Ascending aorta (tissue), 2 donors: ENCODE measurements at regions not wholly inside any gene's neighbourhood (a gene's known extent, or its start where the extent isn't known, plus 50 kb on each side); places are given as distances from the start of the nearest gene placed in this dataset.

Source experiments
- DNase-seq, 2 donors: peaks; one replicate each; pipeline ENCODE4 v3.0.0-alpha.2; 2019; ENCODE audit warnings: low spot score in 2 of 2
- H3K27ac ChIP-seq, 2 donors: fragments of 200-600 bp; sonication (generic); one replicate each; pipeline ENCODE4 v1.5.1; 2016 to 2017; ENCODE audit warnings: mild to moderate bottlenecking in 1 of 2
- H3K27me3 ChIP-seq: fragments of 200-600 bp; sonication (generic); one replicate; pipeline ENCODE4 v1.5.1; 2017
- H3K36me3 ChIP-seq, 2 donors: fragments of 200-600 bp; sonication (generic); one replicate each; pipeline ENCODE4 v1.5.1; 2016
- H3K4me1 ChIP-seq, 2 donors: fragments of 200-600 bp; sonication (generic); one replicate each; pipeline ENCODE4 v1.5.1; 2016 to 2017; ENCODE audit warnings: mild to moderate bottlenecking in 1 of 2
- H3K4me3 ChIP-seq, 2 donors: fragments of 200-600 bp; sonication (generic); one replicate each; pipeline ENCODE4 v1.5.1; 2016 to 2017; ENCODE audit warnings: mild to moderate bottlenecking in 1 of 2
- H3K9me3 ChIP-seq, 2 donors: fragments of 200-600 bp; sonication (generic); one replicate each; pipeline ENCODE4 v1.5.1; 2016
- intact Hi-C: fragments of 100-400 bp; cut with DNase I; formaldehyde crosslinking; loops from one replicate; pipeline ENCODE4 v1.15.1; 2023
- TF ChIP-seq, protein P1 (sequence below), 3 experiments: fragments of 200-600 bp in 2 of 3; fragments of 450-650 bp in 1 of 3; sonication (generic) in 2 of 3; IDR thresholded peaks; one replicate each; pipeline ENCODE4 v1.5.1; 2016 to 2019; ENCODE audit warnings: antibody characterized with exemption in 3 of 3, mild to moderate bottlenecking in 1 of 3, moderate library complexity in 1 of 3

DNA sequence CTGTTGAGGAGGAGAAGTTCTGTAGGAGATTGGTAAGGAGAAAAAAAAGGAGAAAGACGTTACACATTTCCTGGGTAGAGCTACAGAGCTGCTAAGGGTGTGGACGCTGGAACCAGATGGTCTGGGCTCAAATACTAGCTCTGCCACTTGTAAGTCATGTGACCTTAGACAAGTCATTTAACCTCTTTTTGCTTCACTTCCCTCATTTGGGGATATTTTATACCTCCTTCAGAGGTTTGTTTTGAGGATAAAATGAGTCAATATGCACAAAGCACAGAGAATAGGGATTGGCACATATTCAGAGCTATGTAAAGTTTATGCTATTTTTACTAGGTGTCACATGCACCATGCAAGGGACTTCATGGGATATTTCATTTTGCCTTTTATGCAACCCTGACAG lies 708.8 kb downstream of the DHX35 start:
- H3K36me3 ChIP-seq: no peaks in the 10 kb centered on the region
- H3K9me3 ChIP-seq: no peaks in the 10 kb centered on the region
- H3K4me3 ChIP-seq: no peak overlapping the region
- TF ChIP-seq, protein P1, sequence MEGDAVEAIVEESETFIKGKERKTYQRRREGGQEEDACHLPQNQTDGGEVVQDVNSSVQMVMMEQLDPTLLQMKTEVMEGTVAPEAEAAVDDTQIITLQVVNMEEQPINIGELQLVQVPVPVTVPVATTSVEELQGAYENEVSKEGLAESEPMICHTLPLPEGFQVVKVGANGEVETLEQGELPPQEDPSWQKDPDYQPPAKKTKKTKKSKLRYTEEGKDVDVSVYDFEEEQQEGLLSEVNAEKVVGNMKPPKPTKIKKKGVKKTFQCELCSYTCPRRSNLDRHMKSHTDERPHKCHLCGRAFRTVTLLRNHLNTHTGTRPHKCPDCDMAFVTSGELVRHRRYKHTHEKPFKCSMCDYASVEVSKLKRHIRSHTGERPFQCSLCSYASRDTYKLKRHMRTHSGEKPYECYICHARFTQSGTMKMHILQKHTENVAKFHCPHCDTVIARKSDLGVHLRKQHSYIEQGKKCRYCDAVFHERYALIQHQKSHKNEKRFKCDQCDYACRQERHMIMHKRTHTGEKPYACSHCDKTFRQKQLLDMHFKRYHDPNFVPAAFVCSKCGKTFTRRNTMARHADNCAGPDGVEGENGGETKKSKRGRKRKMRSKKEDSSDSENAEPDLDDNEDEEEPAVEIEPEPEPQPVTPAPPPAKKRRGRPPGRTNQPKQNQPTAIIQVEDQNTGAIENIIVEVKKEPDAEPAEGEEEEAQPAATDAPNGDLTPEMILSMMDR (IDR thresholded peaks at IDR 0.05): no peak
- no peak overlapping the region for H3K27ac ChIP-seq
- no peaks in the 10 kb centered on the region for H3K27me3 ChIP-seq
- no peak for DNase-seq
- intact Hi-C loops: no loop called here
- H3K4me1 ChIP-seq: no peaks in the 10 kb centered on the region

DNA sequence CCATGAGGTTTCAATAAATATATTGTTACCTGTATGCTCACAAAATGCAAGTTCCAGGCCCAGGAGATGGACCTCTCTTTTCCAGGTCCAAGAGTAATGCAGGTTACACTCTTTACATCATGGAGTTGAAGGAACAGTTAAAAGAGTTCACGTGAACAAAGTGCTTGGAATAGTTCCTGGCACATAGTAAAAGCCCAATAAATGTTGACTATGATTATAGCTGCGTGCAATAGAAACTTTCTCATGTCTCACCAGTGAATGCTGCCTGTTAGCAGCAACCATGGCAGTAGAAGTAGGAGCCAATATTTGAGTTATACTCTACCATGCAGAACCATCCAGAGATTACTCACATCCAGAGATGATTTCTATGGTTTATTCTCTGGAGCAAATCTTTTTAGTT lies 707.5 kb downstream of the DHX35 start:
- TF ChIP-seq, protein P1 (IDR thresholded peaks at IDR 0.05): no peak
- no peak overlapping the region for H3K4me3 ChIP-seq
- H3K36me3 ChIP-seq: no peaks in the 10 kb centered on the region
- H3K27ac ChIP-seq: no peak overlapping the region
- H3K27me3 ChIP-seq: no peaks in the 10 kb centered on the region
- intact Hi-C loops: no loop called here
- H3K4me1 ChIP-seq: no peaks in the 10 kb centered on the region
- H3K9me3 ChIP-seq: no peaks in the 10 kb centered on the region
- no peak for DNase-seq

DNA sequence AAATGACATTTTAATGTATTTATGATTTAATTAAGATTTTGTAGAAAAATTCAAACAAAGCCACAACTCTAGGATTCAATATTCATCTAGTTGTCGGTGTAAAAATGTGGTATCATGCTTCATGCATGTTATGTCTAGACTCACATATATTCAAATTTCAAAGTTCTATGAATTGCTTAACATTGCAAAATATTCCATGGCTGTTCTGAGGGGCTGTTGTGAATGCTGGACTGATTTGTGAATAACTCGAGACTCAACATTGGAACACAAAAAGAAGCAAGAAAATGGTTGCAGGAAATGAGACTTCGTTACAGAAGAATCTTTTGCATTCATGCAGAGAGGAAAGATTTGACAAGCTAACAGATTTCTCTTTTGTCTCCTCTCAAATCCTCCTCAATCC lies 705.9 kb downstream of the DHX35 start:
- DNase-seq: no peak
- TF ChIP-seq, protein P1 (IDR thresholded peaks at IDR 0.05): no peak
- Histone ChIP-seq H3K4me3 (no peak overlapping the region), H3K27ac (no peak overlapping the region), H3K4me1 (no peaks in the 10 kb centered on the region), H3K36me3 (no peaks in the 10 kb centered on the region), H3K27me3 (no peaks in the 10 kb centered on the region), H3K9me3 (no peaks in the 10 kb centered on the region)
- intact Hi-C loops: no loop called here

DNA sequence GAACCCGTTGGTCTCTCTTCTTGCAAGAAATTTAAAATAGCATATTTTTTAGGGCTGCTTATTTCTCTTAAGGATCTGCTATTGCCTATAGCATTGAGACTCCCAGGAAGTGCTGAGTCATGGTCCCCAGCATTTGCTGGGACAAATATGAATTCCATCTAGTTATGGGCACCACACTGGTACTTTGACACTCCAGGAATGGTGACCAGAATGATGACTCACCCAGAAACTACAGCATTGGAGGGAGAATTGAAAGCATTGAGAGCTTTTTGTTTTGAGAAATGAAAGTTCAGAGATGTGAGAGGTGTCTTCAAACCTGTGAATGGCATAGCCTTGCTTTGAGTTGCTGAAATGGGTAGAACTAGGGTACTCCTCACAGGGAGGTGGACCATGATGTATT lies 699.7 kb downstream of the DHX35 start:
- H3K9me3 ChIP-seq: no peaks in the 10 kb centered on the region
- intact Hi-C loops: no loop called here
- peaks cover 0 to 2% of the 10 kb centered on the region in 2 donors for H3K4me1 ChIP-seq
- no peaks in the 10 kb centered on the region for H3K27me3 ChIP-seq
- TF ChIP-seq, protein P1 (IDR thresholded peaks at IDR 0.05): no peak
- H3K36me3 ChIP-seq: no peaks in the 10 kb centered on the region
- H3K27ac ChIP-seq: no peak overlapping the region
- DNase-seq: no peak
- H3K4me3 ChIP-seq: no peak overlapping the region

DNA sequence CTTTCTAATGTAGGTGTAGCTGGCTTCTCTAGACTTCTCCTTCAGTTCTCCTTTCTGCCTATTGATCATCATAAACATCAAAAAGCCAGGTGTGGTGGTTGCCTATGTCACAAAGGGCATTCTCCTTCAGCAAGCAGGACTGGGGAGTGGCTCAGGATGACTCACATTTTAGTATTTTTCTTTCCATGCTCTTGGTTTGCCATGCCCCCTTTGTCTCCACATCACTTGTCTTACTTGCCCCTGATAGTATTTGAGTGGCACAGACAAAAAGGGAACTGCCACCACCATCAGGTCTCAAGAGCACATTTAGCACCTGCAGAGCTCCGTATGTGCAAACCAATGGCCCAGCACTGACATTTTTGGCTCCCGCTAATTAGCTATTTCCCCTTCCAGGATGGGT lies 698.8 kb downstream of the DHX35 start:
- Histone ChIP-seq H3K4me3 (no peak overlapping the region), H3K4me1 (peaks cover 0 to 2% of the 10 kb centered on the region in 2 donors), H3K27ac (no peak overlapping the region), H3K36me3 (no peaks in the 10 kb centered on the region), H3K9me3 (no peaks in the 10 kb centered on the region), H3K27me3 (no peaks in the 10 kb centered on the region)
- no peak for DNase-seq
- intact Hi-C loops: no loop called here
- TF ChIP-seq, protein P1 (IDR thresholded peaks at IDR 0.05): no peak

DNA sequence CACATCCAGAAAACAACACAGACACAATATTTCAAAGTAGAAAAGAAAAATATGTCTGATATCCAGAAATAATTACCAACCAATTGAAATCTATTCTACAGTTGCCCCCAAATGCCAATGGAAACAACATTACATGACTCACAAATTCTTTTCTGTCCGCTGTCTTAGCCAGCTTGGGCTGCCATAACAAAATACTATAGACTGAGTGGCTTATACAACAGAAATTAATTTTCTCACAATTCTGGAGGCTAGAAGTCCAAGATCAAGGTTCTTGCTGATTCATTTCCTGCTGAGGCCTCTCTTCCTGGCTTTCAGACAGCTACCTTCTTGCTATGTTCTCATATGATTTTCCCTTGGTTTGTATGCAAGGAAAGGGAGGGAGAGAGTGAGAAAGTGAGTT lies 698.1 kb downstream of the DHX35 start:
- H3K4me3 ChIP-seq: no peak overlapping the region
- H3K27ac ChIP-seq: peak overlapping the region in 1 of 2 donors; percentile 36
- TF ChIP-seq, protein P1 (IDR thresholded peaks at IDR 0.05): no peak
- H3K36me3 ChIP-seq: no peaks in the 10 kb centered on the region
- H3K9me3 ChIP-seq: no peaks in the 10 kb centered on the region
- intact Hi-C loops: no loop called here
- no peak for DNase-seq
- peaks cover 0 to 2% of the 10 kb centered on the region in 2 donors for H3K4me1 ChIP-seq
- no peaks in the 10 kb centered on the region for H3K27me3 ChIP-seq
